ENCODE measurements at regions not wholly inside any gene's neighbourhood (a gene's known extent, or its start where the extent isn't known, plus 50 kb on each side); places are given as distances from the start of the nearest gene placed in this dataset.

DNA sequence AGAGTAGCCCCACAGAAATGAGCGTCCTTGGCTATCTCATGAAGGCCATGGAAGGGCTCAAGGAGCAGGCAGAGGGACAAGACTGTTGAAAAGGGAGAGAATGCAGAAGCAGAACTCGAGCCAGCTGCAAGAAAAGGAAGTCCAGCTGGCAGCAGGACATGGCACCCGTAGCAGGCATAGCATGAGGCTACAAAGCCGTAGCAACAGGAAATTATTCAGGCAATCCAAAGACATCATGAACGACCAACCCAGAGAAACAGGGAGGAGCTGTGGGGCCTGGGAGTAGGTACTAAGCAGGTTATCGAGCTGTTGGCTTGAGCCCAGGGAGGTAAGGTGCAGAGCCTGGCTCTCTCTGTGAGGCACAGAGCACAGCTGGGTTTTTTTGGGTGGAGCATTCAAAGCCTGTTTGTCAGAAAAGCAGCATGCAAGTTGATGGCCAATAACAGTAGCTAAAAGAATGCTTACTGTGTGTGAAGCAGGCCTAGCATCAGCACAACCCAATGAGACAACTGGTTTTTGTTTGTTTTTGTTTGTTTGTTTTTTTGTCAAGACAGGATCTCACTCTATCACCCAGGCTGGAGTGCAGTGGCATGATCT is 144.0 kb upstream of the SMAD3 start:
- WGBS: 56% methylated on average over 6 of the region's 6 CpGs

DNA sequence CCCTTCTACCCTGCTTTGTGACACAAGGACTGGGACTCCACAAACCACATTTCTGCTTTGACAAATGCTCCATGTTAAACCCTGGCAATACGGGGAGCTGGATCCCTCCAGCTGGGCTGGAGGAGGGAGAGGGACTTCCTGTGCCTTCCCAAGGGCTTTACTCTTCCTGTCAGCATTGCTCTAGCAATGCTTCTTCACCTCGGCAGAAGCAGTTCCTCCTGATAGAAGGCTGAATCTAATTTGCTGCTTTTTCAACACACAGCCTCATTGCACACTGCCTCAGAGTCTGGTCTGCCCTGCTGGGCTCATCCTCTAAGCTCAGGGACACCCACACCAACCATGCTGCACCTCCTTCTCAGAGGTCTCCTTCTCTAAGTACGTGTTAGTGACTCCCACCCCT is 142.8 kb upstream of the SMAD3 start:
- Histone ChIP-seq H3K27ac (no peak overlapping the region), H3K4me3 (no peak overlapping the region), H3K36me3 (no peaks in the 10 kb centered on the region), H3K4me1 (replicated peaks) (no peaks in the 10 kb centered on the region), H3K27me3 (replicated peaks; ENCODE audit: insufficient read depth) (no peaks in the 10 kb centered on the region), H3K9me3 (no peaks in the 10 kb centered on the region)
- WGBS: 70% methylated on average over 3 of the region's 3 CpGs
- intact Hi-C loops (cut with DNase I): no loop called here
- TF ChIP-seq POLR2AphosphoS5 (IDR thresholded peaks at IDR 0.05) (no peak), POLR2A (IDR thresholded peaks at IDR 0.05) (no peak)
- TF ChIP-seq, protein P1, sequence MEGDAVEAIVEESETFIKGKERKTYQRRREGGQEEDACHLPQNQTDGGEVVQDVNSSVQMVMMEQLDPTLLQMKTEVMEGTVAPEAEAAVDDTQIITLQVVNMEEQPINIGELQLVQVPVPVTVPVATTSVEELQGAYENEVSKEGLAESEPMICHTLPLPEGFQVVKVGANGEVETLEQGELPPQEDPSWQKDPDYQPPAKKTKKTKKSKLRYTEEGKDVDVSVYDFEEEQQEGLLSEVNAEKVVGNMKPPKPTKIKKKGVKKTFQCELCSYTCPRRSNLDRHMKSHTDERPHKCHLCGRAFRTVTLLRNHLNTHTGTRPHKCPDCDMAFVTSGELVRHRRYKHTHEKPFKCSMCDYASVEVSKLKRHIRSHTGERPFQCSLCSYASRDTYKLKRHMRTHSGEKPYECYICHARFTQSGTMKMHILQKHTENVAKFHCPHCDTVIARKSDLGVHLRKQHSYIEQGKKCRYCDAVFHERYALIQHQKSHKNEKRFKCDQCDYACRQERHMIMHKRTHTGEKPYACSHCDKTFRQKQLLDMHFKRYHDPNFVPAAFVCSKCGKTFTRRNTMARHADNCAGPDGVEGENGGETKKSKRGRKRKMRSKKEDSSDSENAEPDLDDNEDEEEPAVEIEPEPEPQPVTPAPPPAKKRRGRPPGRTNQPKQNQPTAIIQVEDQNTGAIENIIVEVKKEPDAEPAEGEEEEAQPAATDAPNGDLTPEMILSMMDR (IDR thresholded peaks at IDR 0.05): no peak
- no peak for DNase-seq (ENCODE audit: low spot score)

More for the DNA sequence above, 144.0 kb upstream of the SMAD3 start:
- Histone ChIP-seq H3K4me1 (replicated peaks) (no peaks in the 10 kb centered on the region), H3K9me3 (no peaks in the 10 kb centered on the region), H3K27me3 (replicated peaks; ENCODE audit: insufficient read depth) (no peaks in the 10 kb centered on the region), H3K27ac (no peak overlapping the region), H3K36me3 (no peaks in the 10 kb centered on the region), H3K4me3 (no peak overlapping the region)
- intact Hi-C loops (cut with DNase I): no loop called here
- TF ChIP-seq POLR2A (IDR thresholded peaks at IDR 0.05) (no peak), POLR2AphosphoS5 (IDR thresholded peaks at IDR 0.05) (no peak)
- TF ChIP-seq, protein P1 (IDR thresholded peaks at IDR 0.05): no peak
- no peak for DNase-seq (ENCODE audit: low spot score)

DNA sequence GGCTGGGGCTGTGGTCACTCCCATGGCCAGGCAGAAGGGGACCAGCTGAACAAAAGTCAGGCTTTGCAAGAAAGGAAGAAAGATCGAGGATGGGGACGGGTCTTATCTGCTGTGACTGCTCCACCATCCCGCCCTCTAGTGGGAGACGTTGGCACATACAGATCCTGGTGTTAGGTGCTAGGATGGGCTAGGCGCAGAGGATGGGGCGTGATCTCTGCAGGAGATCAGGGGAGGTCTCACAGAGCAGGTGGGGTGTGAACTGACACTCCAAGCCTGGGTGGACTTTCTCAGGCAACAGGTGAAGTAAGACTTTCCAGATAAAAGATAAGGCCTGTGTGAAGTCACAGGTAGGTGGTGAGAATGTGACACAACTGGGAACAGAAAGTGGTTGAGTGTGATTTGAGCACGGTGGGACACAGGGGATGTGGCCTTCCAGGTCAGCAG is 141.9 kb upstream of the SMAD3 start:
- H3K27ac ChIP-seq: no peak overlapping the region
- 25% methylated on average over 7 of the region's 7 CpGs for WGBS
- DNase-seq (ENCODE audit: low spot score): no peak
- H3K4me1 ChIP-seq (replicated peaks): no peaks in the 10 kb centered on the region
- intact Hi-C loops (cut with DNase I): no loop called here
- TF ChIP-seq POLR2AphosphoS5 (IDR thresholded peaks at IDR 0.05): no peak
- TF ChIP-seq, protein P1 (IDR thresholded peaks at IDR 0.05): peak in 2 of 4 experiments; percentile 8 to 26
- TF ChIP-seq POLR2A (IDR thresholded peaks at IDR 0.05): no peak
- no peaks in the 10 kb centered on the region for H3K36me3 ChIP-seq
- H3K9me3 ChIP-seq: no peaks in the 10 kb centered on the region
- H3K27me3 ChIP-seq (replicated peaks; ENCODE audit: insufficient read depth): no peaks in the 10 kb centered on the region
- no peak overlapping the region for H3K4me3 ChIP-seq

DNA sequence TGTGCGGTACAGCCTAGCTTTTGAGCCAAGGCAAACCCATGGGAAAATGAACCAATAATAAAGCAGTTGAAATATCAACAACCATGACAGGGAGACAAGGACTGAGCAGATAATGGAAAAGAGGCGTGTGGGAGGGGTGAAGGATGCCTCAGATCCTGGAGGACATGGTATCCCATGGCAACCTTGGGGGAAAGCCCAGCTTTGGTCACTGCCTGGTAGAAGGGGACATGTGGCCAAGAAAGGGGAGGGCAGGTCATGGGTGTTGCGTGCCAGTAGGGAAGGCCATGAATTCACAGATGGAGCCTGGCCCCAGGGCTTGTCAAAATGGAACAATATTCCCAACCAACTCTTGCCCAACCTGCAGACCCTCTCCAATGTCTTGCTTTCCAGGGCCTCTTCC is 140.5 kb upstream of the SMAD3 start:
- Histone ChIP-seq H3K4me1 (replicated peaks) (no peaks in the 10 kb centered on the region), H3K9me3 (no peaks in the 10 kb centered on the region), H3K27ac (no peak overlapping the region), H3K36me3 (no peaks in the 10 kb centered on the region), H3K27me3 (replicated peaks; ENCODE audit: insufficient read depth) (no peaks in the 10 kb centered on the region), H3K4me3 (no peak overlapping the region)
- DNase-seq (ENCODE audit: low spot score): no peak
- no peak for TF ChIP-seq POLR2AphosphoS5 (IDR thresholded peaks at IDR 0.05)
- intact Hi-C loops (cut with DNase I): no loop called here
- 93% methylated on average over 3 of the region's 3 CpGs for WGBS

DNA sequence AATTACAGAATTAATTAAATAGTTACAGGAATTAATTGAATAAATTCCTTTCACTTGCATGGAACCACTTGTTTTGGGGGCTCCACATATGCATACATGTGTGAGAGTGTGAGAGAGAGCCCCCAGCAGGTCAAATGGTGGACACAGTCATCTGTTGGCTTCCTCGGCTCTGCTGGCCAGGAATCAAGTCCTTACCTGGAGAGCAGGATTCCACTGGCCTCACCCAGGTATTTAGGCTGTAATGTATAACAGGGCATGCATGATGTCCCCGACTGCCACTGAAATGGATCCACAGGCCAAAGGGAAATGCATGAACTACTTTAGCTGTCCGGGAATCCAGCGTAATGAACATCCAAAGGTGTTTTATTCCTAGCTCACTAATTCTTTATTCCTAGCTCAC is 139.7 kb upstream of the SMAD3 start:
- H3K36me3 ChIP-seq: no peaks in the 10 kb centered on the region
- H3K27ac ChIP-seq: no peak overlapping the region
- TF ChIP-seq POLR2AphosphoS5 (IDR thresholded peaks at IDR 0.05) (no peak), POLR2A (IDR thresholded peaks at IDR 0.05) (no peak)
- TF ChIP-seq, protein P1 (IDR thresholded peaks at IDR 0.05): no peak
- no peaks in the 10 kb centered on the region for H3K27me3 ChIP-seq (replicated peaks; ENCODE audit: insufficient read depth)
- H3K9me3 ChIP-seq: no peaks in the 10 kb centered on the region
- intact Hi-C loops (cut with DNase I): no loop called here
- no peaks in the 10 kb centered on the region for H3K4me1 ChIP-seq (replicated peaks)
- H3K4me3 ChIP-seq: no peak overlapping the region
- WGBS: 79% methylated on average over 4 of the region's 4 CpGs
- no peak for DNase-seq (ENCODE audit: low spot score)

Data from prostate gland (tissue), 2 donors.